Left forelimb (tissue), 1 donor: ENCODE measurements at regions not wholly inside any gene's neighbourhood (a gene's known extent, or its start where the extent isn't known, plus 50 kb on each side); places are given as distances from the start of the nearest gene placed in this dataset.
"Not testable (repeated sequence)": the region's sequence is repeated elsewhere in the genome, so short reads cannot be mapped to it uniquely, and the experiment has no call there.

Experiments
- DNase-seq: peaks from one replicate; pipeline ENCODE4 v3.0.0-alpha.2; 2018; ENCODE audit warnings: low spot score

DNA sequence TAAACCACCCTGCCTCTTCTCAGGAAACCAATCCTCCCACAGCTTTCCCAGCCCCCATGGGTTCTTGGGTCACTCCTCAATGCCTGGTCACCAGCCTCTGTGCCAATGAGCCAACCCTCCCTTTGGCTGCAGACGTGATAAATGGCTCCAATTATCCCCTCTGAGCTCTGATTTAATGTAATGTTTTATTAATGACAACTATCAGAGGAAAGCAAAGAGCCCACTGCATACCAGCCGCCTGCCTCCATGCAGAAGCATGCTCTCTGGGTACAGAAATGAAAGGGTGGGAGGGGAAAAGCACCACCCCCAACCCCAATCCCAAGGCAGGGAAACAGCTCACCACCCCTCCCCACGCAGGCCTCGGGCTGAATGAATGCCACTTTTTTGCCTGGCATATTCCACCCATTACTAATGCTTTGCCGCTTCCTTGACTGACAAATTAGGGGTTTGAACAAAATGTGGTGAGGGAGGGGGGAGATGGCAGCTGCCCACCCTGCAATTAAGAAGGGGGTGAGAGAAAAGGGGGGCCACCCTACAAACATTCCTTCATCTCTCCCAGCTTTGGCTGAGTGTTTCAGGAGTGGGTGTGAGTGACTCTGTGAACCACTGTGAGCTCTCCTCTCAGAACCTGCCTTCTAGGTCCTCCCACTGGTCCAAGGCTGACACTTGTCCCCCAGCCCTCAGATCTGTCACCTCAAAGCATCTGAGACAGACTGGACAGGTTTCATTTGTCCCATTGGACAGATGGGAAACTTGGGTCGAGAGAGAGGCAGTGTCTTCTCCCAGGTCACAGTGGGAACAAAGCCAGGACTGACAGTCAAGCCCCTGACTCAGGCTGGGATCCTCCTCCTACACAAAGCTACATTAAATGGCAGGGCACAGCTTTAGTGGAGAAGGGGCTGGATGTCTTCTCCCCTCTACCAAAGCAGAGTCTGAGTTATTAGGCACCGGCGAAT, 161.5 kb downstream of the TMEM132E start:
- DNase-seq: peak; percentile 53

GRCh38 chr17:34739386-34739785, 160.0 kb downstream of the TMEM132E start:
- peak; percentile 8 for DNase-seq

DNA sequence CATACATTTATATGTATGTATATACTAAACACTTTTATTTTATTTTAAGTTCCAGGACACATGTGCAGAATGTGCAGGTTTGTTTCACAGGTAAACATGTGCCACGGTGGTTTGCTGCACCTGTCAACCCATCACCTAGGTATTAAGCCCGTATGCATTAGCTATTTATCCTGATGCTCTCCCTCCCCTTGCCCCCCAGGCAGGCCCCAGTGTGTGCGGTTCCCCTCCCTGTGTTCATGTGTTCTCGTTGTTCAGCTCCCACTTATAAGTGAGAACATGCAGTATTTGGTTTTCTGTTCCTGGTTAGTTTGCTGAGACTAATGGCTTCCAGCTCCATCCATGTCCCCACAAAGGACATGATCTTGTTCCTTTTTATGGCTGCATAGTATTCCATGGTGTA, 158.3 kb downstream of the TMEM132E start:
- not testable (repeated sequence) for DNase-seq

DNA sequence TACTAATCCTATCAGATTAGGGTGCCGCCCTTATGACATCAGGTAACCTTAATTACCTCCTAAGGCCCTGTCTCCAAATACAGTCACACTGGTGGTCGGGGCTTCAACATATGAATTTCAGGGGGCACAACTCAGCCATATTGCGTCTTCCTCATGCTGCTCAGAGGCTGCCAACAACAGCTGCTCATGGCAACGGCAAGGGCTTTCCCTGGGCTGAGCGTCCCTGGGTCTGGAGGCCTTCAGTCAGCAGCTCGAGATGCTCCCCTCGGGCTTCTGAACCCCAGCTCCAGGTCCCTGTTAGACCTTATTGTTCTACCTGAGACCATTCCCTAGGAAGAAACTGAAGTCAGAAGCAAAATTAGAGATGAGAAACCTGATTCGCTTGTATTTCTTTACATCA, 157.2 kb downstream of the TMEM132E start:
- peak; percentile 3 for DNase-seq

GRCh38 chr17:34733333-34733732, 154.0 kb downstream of the TMEM132E start:
- peak; percentile 9 for DNase-seq

- peak; percentile 38 for DNase-seq
Measured at GRCh38 chr17:34730816-34731215, 151.4 kb downstream of the TMEM132E start.

DNA sequence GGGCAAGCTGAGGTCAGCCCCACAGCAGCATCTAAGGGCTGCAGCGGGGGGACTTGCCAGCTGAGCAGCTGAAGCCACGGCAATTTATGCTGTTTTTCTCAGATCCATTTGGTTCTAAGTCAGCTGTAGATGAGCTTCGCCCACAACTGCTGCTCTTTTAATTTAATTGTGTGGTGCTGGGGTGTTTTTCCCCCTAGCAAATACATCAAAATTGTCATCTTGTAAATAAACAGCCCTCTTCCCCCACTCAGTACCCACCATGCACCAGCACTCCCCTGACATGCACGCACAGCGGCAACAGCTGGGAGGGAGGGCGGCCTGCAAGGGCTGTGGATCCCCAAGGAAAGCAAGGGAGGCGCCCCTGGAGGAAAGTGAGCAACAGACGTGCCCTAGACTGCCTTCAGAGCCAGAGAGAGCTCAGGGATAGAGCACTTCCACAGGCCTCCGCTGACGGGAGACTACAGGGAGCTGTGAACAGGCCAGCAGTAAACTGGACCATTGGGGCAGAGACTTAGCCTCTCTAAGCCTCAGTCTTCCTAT, 149.5 kb downstream of the TMEM132E start:
- no peak for DNase-seq

GRCh38 chr17:34727601-34728000, 148.2 kb downstream of the TMEM132E start:
- no peak for DNase-seq

GRCh38 chr17:34726536-34727384, 147.4 kb downstream of the TMEM132E start:
- DNase-seq: no peak

GRCh38 chr17:34725725-34726124, 146.3 kb downstream of the TMEM132E start:
- DNase-seq: no peak

DNA sequence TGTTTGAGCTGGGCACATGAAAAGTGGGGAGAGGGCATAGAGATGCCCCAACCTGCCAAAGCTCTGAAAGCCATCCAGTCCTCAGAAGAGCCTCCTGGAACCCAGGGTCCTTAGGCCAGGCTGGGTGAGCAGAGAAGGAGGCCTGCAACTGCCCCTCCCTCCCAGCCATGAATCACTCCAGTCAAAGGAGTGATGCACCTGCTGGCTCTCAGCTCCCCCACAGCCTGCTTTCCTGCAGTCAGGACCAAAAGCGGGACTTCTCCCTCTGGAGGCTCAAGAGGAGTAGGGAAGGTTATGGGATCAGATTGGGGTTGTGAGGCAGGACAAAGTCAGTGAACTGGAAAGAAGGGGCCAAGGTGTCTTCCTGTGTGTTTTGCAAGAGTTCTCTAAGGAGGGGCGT, 145.6 kb downstream of the TMEM132E start:
- DNase-seq: no peak

DNA sequence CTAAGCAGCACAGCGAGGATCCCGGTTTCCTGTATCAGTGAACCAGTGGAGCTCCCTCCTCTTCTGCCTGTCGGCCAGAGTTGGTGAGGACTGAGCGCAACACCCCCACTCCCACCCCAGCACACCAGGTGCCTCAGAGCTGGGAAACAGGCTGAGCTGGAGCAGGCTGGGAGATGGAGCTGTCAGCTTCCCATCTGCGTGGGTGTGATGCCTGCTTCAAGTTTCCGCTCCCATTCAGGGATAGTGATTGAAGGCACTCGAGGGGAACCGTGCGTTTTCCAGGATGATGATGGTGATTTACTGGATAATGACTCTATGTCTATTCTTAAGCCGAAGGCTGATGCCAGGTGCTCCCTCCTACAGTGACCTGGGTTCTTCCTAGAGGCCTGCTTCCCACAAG, 144.5 kb downstream of the TMEM132E start:
- DNase-seq: no peak

DNA sequence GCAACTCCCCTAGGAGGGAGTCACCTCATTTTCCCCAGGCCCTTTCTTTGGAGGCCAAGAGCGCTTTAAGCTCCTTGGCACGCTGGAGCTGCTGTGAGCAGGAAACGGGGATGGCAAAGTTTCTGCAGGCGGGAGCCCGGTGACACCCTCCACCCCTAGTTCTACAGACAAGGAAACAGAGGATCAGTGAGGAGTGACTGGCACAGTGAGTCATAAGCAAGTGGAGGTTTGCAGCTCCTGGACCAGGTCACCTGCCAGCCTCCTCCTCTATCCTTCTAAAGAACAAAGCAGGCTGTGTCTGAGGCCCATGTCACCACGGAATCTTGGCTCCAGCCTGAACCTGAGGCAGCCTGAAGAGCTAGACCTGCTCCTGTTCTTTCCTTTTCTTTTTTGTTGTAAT, 141.9 kb downstream of the TMEM132E start:
- no peak for DNase-seq

GRCh38 chr17:34720760-34721159, 141.4 kb downstream of the TMEM132E start:
- no peak for DNase-seq

- no peak for DNase-seq
Measured at GRCh38 chr17:34719569-34719968, 140.2 kb downstream of the TMEM132E start.

DNA sequence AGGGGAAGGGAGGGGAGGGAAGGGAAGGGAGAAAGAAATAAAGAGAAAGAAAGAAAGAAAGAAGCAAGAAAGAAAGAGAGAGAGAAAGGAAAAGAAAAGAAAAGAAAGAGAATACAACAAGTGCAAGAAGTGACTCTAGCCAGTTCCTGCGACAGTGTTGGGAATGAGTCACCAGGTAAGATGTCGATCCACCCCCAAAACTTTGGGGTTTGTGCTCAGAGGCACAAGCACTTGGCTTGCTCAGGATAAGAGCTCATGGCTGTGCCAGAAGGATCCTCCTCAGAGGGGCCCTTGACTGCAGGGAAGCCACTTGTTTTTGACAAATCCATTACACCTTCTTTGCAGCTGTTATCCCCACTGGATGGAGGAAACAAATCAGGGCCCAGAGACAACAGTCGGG, 137.7 kb downstream of the TMEM132E start:
- no peak for DNase-seq

GRCh38 chr17:34716291-34716690, 136.9 kb downstream of the TMEM132E start:
- no peak for DNase-seq

DNA sequence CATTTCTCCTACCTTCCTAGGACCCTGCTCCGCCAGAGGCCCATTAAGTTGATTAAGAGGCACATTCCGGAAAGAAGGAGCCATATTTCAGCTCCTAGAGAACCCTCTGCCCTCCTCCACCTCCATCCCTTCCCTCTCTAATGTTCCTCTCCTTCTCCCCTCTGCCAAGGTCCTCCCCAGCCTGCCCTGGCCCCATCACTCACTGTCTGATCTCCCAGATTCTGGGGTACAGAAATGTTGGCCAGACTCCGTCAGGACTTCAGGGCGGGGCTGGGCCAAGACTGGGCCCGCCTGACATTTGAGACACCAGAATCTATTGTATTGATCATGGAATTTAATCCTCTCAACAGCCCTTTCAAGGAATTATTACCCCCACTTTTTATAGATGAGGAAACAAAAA, 136.1 kb downstream of the TMEM132E start:
- DNase-seq: no peak

DNA sequence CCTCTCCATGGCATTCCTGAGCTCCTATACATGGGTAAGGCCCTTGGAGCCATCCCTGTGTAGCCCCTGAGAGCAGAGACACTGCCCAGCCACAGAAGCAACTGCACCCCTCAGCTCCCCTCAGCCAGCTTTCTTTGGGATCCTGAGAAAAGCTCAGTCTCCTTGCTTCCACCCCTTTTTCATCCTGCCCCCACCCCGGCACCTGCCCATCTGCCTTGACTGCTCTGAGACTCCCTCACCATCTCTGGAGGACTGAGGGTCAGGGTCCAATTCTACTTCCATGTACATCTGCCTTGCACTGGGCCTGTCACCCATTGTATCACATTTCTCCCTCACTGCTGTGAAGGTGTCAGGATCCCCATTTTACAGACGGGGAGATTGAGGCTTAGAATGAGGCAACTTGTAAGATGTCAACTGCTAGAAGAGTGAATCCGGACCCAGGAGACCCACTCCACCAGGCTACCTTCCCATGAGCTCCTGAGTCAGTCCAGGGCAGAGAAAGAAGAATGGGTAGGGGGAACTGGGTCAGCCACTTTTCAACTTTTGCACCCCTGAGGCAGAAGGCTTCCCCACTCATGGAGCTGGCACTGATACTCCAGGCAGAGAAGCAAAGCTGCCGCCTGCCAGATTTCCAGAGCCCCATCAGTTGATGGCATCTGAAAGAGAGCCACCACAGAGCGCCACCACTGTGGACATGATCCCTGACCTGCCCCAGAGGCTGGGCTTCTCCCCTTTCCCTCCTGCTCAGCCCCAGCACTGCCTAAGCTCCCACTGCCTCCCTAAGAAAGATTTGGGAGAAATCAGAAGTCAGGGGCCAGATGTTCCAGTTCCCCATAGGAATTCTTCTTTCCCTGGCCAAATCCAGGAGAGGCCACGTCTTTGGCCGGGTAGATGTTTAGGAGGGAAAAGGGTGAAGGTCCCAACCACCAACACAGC, 135.4 kb downstream of the TMEM132E start:
- DNase-seq: no peak

GRCh38 chr17:34713687-34714086, 134.3 kb downstream of the TMEM132E start:
- no peak for DNase-seq

- DNase-seq: no peak
Measured at GRCh38 chr17:34712481-34713195, 133.3 kb downstream of the TMEM132E start.
